NCI-H226 (cell line): ENCODE measurements at regions not wholly inside any gene's neighbourhood (a gene's known extent, or its start where the extent isn't known, plus 50 kb on each side); places are given as distances from the start of the nearest gene placed in this dataset.

Source experiments
- DNase-seq: peaks from one replicate; pipeline ENCODE4 v3.0.0-alpha.2; 2015

DNA sequence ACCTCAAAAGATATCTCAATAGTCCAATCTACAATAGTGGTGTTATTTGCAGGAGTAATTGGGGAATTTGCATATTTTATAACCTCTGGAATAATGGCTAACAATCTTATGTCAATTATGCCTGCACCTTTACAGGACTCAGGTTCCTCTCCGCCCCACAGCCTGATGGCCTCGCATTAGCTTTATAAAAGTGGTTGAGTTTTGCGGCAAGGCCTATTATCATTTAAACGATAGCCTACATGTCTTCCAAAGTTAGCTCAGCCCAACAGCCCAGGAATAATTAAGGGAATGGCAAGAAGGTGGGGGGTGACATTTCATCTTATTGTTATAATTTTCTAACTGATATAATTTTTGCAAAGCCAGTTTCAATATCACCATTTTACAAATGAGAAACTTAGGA is 97.3 kb downstream of the RTP4 start:
- DNase-seq = no peak

DNA sequence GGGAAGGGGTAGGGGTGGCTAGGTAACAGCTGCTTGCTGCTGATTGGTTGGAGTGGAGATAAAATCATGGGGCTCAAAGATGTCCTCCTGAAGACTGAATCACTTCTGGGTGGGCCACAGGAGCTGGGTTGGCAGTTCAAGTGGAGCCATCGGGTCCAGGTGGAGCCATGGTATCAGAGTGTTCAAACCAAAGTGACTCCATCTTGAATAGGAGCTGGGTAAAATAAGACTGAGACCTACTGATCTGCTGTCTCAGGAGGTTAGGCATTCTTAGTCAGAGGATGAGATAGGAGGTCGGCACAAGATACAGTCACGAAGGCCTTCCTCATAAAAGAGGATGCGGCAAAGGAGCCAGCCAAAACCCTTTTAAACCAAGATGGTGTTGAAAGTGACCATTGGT is 96.5 kb downstream of the RTP4 start:
- no peak for DNase-seq

DNA sequence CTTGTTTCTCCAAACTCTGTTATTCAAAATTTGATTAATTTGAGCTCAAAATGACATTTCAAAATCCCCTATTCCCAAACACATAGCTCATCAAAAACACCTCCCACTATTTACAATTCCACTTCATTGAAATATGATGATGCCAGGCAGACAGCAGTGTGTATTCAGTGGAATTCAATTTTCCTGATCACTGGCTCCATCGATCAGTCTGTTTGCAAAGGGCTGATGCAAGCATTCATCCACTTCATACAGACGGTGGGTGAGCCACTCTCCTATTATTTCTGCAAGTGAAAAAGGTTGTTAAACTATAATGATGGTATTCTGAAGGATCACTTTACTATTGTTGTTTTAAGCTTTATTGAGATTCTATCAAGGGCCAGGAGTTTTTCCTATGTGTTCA is 90.7 kb downstream of the RTP4 start:
- DNase-seq = no peak

DNA sequence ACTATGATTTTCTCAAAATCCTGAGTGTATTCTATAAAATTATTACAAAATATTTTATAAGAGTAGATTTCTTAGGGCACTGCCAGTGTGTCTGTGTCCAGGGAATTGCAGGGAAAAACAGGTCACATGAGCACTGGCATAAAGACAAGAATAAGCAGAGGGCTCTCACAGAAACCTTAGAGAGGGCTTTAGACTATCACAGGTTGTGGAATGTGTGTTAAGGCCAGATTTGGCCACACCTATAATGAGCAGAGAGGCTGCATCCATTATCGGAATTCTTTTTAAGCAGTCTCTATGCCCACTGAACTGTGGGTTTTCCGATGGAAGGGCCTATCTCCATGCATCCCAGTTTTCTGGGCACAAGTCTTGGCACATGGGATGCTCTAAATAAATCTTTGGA is 90.2 kb downstream of the RTP4 start:
- DNase-seq = no peak

DNA sequence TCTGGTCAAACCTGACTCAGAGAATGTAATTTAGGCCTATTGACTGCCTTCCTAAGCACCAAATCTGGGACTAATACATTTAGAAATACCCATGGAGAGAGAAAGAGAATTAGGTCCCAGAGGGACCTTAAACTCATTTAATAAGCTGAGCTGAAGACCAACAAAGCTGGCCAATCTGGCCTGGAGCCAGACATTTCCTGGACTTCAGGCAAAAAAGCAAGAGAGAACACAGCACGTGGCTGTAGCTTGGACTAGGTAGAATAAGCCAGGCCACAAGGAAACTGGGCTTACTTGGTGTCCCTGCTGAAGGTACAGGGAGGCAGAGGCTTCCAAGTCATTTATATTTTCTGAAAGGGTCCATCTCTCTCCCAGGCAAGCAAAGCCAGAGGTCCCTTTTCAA is 88.1 kb downstream of the RTP4 start:
- DNase-seq = no peak

DNA sequence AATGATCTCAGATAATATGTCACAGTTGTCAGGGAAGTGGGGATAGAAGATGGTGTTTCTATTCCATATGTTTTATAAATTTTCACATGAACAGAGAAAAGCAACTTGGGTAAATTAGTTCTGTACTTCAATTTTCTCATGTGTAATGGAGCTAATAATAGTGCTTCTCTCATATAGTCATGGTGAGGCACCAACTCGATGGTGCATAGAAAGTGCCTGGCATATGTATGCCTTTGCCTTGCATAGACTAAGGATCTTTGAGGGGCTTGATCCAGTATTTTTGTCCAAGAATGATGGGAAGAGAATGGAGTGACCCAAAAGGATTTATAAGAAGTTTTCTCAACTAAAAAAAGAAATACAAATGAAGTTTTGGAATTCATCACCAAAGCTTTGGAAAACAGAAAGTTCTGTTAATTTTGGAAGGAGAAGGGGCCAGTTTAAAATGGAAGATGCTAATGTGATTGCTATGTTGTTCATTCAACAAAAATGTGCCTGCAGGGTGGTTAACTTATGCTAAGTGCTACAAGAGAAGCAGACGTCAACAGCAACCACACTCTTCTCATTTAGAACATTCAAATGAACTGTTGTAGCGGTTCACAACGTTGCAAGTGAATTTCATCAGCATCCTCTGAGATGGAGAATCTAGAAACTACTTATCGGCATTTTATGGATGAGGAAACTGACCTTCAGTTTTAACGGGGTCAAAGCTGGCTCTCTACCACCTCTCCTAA is 86.1 kb downstream of the RTP4 start:
- DNase-seq = no peak

DNA sequence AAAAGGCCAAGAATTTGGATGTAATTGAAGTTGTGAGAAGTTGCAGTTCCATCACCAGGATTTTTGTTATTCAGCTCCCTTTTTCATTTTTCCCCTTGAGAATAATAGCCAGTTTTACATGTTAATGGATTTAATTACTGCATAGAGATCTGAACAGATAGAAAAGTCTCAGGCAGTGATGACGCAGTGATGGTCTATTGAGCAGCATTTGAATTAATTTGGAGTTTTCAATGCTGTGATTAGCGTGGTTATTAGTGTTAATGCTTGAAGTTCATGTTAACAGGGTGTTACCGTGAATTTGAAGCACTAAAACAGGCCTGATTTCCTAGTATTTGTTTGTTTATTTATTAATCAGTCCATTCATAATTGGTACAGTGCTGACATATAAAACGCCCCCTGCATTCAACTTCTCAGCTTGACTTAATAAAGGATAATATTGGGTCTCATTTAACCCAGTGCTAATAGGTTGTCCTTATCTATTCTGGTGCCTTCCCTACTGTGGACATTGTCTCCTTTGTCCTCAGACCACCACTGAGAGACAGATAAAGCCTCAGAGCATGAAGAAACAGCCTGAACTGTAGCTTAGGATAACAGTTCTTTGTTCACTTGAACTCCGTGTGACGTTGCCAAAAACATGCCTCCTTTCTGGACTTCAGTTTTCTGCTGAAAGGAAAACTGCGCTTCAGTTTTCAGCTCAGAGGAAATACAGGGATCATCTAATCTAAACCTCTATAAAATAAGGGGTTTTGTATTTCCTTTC is 82.4 kb downstream of the RTP4 start:
- no peak for DNase-seq

DNA sequence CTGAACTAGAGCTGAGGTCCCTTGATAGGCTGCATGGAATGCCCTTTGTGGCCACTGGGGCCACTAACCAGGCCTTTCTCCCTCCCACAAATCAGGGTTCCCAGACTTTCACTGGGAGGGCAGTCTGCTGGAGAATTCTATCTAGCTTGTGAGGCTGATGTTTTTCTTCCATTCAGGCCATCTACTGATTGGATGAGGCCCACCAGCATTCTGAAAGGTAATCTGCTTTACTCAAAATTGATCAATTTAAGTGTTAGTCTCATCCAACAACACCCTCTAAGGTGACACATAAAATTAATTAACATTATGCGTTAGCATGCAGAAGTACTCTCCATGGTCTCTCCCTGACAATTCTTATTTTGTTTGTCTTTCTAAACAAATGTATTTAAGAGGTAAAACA is 80.5 kb downstream of the RTP4 start:
- no peak for DNase-seq

DNA sequence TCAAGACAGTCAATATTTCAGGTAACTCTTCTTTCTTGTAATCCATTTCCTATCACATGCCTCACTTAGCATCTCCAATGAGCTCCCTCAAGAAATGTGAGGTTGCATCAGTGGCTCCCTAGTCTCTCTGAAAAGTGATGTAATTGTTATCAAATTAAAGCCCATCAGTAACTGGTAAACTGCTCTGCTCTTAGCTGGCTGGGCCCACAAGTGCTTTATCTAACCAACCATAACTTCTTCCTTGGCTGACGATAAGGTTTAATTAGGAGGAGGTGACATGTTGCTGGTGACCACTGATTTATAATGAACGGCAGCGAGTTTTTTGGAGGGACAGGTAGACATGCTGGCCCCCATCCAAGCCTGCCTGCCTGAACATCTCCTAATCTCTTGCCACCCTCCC is 79.6 kb downstream of the RTP4 start:
- DNase-seq = no peak

DNA sequence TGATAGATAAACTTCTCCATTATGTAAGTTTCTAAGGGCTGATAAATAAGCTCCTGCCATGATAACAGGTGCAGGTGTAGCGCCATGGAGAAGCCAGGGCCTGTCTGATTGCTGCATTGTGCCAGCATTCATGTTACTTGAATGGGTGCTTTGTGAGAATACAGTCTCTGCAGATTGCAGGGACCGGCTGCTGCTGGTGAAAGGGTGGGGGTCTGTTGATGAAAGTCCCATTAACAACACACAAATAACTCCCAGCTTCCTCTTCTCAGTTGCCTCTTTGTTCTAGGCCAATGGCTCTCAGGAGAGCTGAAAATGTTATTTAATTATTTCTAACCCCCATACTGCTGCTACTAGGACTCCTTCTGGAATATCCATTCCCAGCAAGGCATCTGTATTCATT is 77.2 kb downstream of the RTP4 start:
- DNase-seq = no peak

DNA sequence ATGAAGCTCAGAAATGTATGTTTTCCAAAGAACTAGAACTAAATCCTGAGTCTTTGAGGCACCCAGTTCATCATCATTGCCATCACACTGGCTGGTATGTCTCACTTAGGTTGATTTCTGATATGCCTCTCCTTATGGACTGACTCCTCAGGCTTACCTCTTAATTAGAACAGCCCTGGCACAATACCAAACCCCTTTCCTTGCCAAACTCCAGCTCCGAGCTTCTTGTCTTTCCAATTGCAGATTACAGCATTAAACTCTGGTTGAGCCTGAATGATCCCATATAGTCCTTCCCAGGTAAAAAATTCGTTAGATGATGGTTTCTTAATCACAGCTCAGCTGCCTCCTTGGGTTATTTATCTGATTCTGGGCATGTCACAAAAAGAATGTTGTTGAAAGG is 66.3 kb downstream of the RTP4 start:
- no peak for DNase-seq

DNA sequence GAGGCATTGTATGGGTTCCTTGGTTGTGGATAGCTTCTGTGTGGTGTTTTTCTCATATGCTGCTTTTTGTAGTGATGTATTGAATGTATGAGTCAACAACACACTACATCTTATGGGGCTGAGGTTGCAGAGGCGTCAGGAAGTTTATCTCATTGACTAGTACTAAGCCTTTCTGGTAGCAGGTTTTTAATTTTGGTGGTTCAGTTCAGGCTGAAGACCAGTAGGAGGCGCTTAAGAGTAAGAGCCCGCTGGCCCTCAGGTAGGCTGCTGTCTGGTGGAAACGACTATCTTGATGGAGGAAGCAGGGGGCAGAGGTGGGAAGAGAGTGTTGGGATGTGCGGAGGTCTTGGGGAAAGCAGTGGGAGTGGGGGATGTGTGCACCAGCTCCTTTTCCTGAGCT is 62.4 kb downstream of the RTP4 start:
- no peak for DNase-seq
